Heart left ventricle (tissue), 16 donors: ENCODE measurements at regions not wholly inside any gene's neighbourhood (a gene's known extent, or its start where the extent isn't known, plus 50 kb on each side); places are given as distances from the start of the nearest gene placed in this dataset.
"Not testable (repeated sequence)": the region's sequence is repeated elsewhere in the genome, so short reads cannot be mapped to it uniquely, and the experiment has no call there.

ENCODE experiments used
- ATAC-seq, 4 donors: fragments of 200-7000 bp; cut with Tn5 transposase; one replicate each; pipeline ENCODE4 v1.9.1; 2020 to 2022; ENCODE audit warnings: moderate library complexity in 4 of 4, mild to moderate bottlenecking in 3 of 4, moderate number of reproducible peaks in 1 of 4
- DNase-seq, 5 donors: peaks; one replicate each; pipeline ENCODE4 v3.0.0-alpha.2; 2020
- H3K27ac ChIP-seq, 12 donors: fragments of 200-600 bp; sonication (generic) in 4 of 12; one replicate each; pipeline versions ENCODE4 v1.5.0 to v1.8.0; 2016 to 2022; ENCODE audit warnings: mild to moderate bottlenecking in 2 of 12
- H3K27me3 ChIP-seq, 9 donors: fragments of 200-600 bp; sonication (generic) in 2 of 9; one replicate each; pipeline versions ENCODE4 v1.5.1 to v1.8.0; 2016 to 2022; ENCODE audit warnings: mild to moderate bottlenecking in 3 of 9
- H3K36me3 ChIP-seq, 9 donors: fragments of 200-600 bp; sonication (generic) in 2 of 9; one replicate each; pipeline versions ENCODE4 v1.5.0 to v1.8.0; 2018 to 2022; ENCODE audit warnings: mild to moderate bottlenecking in 2 of 9
- H3K4me1 ChIP-seq, 12 donors: fragments of 200-600 bp; sonication (generic) in 4 of 12; one replicate each; pipeline versions ENCODE4 v1.5.0 to v1.8.0; 2016 to 2022; ENCODE audit warnings: mild to moderate bottlenecking in 3 of 12
- H3K4me3 ChIP-seq, 12 donors: fragments of 200-600 bp; sonication (generic) in 4 of 12; one replicate each; pipeline versions ENCODE4 v1.5.0 to v1.8.0; 2017 to 2022; ENCODE audit warnings: mild to moderate bottlenecking in 9 of 12, moderate library complexity in 4 of 12
- H3K9me3 ChIP-seq, 12 donors: fragments of 200-600 bp; sonication (generic) in 4 of 12; one replicate each; pipeline versions ENCODE4 v1.5.0 to v1.8.0; 2016 to 2022; ENCODE audit warnings: mild to moderate bottlenecking in 1 of 12
- CTCF ChIP-seq, 12 donors: fragments of 200-600 bp; sonication (generic) in 4 of 12; IDR thresholded peaks; one replicate each; pipeline versions ENCODE4 v1.5.0 to v1.8.0; 2018 to 2022; ENCODE audit warnings: antibody characterized with exemption in 12 of 12, mild to moderate bottlenecking in 5 of 12
- POLR2A ChIP-seq, 2 donors: fragments of 450-650 bp; IDR thresholded peaks; one replicate each; pipeline ENCODE4 v1.6.1; 2017; ENCODE audit warnings: antibody characterized with exemption in 2 of 2, mild to moderate bottlenecking in 2 of 2, moderate library complexity in 2 of 2
- whole genome bisulfite sequencing, 4 donors: extraction: QIAGEN DNeasy Blood & Tissue Kit in 2 of 4; methylation state at CpG; one replicate each; pipeline versions ENCODE4 v1.1.5 to v1.1.7; 2013 to 2018; 5-methylcytosine and 5-hydroxymethylcytosine counted together
- intact Hi-C, 10 donors: fragments of 100-400 bp; cut with DNase I; formaldehyde crosslinking; loops; one replicate each; pipeline versions ENCODE4 v1.11.1 to v1.14.2; 2022
- donor health status: ischemic (EF 13 %, LVEDD 7.1; RV severe dilation, severe dysfunction).
- donor health status: healthy with polysubstance abuse.
- donor health status: DM: no; HTN: yes; CAD: no.
- donor health status: DM: no; HTN: no; CAD: no.
- donor health status: ischemic (EF 25% LVEDD 6.9; RV normal size, moderate dysfunction).
- donor health status: ischemic (EF 25% LVEDD 5.7; RV mildly dilated, moderate dysfunction).
- donor health status: healthy.
- donor health status: DM: yes; HTN: yes; CAD: no.
- donor health status: ischemic (EF 35%, LVEDD 5.7; RV mildly dilated, moderate dysfunction).
- donor health status: nonischemic (EF 11% LVEDD 7.7; RV severe dilation, severe dysfunction).
- donor health status: DM: yes; HTN: yes; CAD: no.
- donor health status: PGD.
- donor health status: ischemic (EF 29% LVEDD 5.4; RV normal size, mild dysfunction).
- donor health status: nonischemic (EF 23%, LVEDD 6.1; RV moderate dilation, normal function).

- H3K27ac ChIP-seq = no peak overlapping the region
- no peak for DNase-seq
- TF ChIP-seq POLR2A (IDR thresholded peaks at IDR 0.05) (no peak), CTCF (IDR thresholded peaks at IDR 0.05) (no peak)
- H3K9me3 ChIP-seq = no peaks in the 10 kb centered on the region
- 62 to 77% (median 66%) methylated on average over 3 of the region's 3 CpGs for WGBS, 4 donors
- intact Hi-C loops = no loop called here
- H3K4me3 ChIP-seq = no peak overlapping the region
- no peaks in the 10 kb centered on the region for H3K27me3 ChIP-seq
- peak in 2 of 4 donors; percentile 41 to 49 for ATAC-seq
- H3K36me3 ChIP-seq = no peaks in the 10 kb centered on the region
- peaks cover 0 to 17% (median 5%) of the 10 kb centered on the region in 12 donors for H3K4me1 ChIP-seq
Observed at GRCh38 chr3:124149771-124150170, 157.8 kb upstream of the ROPN1 start.

- WGBS, 4 donors = 81 to 100% (median 98%) methylated on average over 1 of the region's 1 CpG
- DNase-seq = not testable (repeated sequence)
Observed at GRCh38 chr3:124152891-124153290, 161.0 kb upstream of the ROPN1 start.

GRCh38 chr3:124156866-124157712 is 165.2 kb upstream of the ROPN1 start:
- H3K27me3 ChIP-seq = no peaks in the 10 kb centered on the region
- no peaks in the 10 kb centered on the region for H3K9me3 ChIP-seq
- peaks cover 7 to 40% (median 19%) of the 10 kb centered on the region in 12 donors for H3K4me1 ChIP-seq
- H3K36me3 ChIP-seq = no peaks in the 10 kb centered on the region
- no peak for DNase-seq
- TF ChIP-seq POLR2A (IDR thresholded peaks at IDR 0.05) = no peak
- no peak for TF ChIP-seq CTCF (IDR thresholded peaks at IDR 0.05)
- H3K4me3 ChIP-seq = no peak overlapping the region
- H3K27ac ChIP-seq = peak overlapping the region in 5 of 12 donors; percentile 13 to 55 (median 30)
- peak; percentile 45 to 63 (median 54) for ATAC-seq
- intact Hi-C loops = loop anchor here in 1 of 10 donors (5.0 kb wide), 1 partner anchor 120 kb away; no protein-coding TSS in a partner anchor
- 53 to 67% (median 55%) methylated on average over 6 of the region's 6 CpGs for WGBS, 4 donors

More at GRCh38 chr3:124152891-124153290, 161.0 kb upstream of the ROPN1 start:
- H3K9me3 ChIP-seq, ATAC-seq, intact Hi-C loops, H3K4me3 ChIP-seq, H3K27ac ChIP-seq, H3K27me3 ChIP-seq, H3K36me3 ChIP-seq: not testable (repeated sequence)
- H3K4me1 ChIP-seq = peaks cover 7 to 36% (median 16%) of the 10 kb centered on the region in 12 donors

GRCh38 chr3:124157748-124158147 is 165.8 kb upstream of the ROPN1 start:
- WGBS, 4 donors = 50 to 60% (median 56%) methylated on average over 3 of the region's 3 CpGs
- peak overlapping the region in 3 of 12 donors; percentile 18 to 55 (median 41) for H3K27ac ChIP-seq

More at GRCh38 chr3:124157748-124158147, 165.8 kb upstream of the ROPN1 start:
- Histone ChIP-seq H3K9me3 (no peaks in the 10 kb centered on the region), H3K36me3 (no peaks in the 10 kb centered on the region), H3K27me3 (no peaks in the 10 kb centered on the region), H3K4me3 (no peak overlapping the region), H3K4me1 (peaks cover 7 to 40% (median 19%) of the 10 kb centered on the region in 12 donors)
- DNase-seq (no peak), ATAC-seq (peak in 2 of 4 donors; percentile 22 to 25)
- intact Hi-C loops = loop anchor here in 1 of 10 donors (5.0 kb wide), 1 partner anchor 120 kb away; no protein-coding TSS in a partner anchor
- TF ChIP-seq CTCF (IDR thresholded peaks at IDR 0.05) (no peak), POLR2A (IDR thresholded peaks at IDR 0.05) (no peak)
